ENCODE measurements at regions not wholly inside any gene's neighbourhood (a gene's known extent, or its start where the extent isn't known, plus 50 kb on each side); places are given as distances from the start of the nearest gene placed in this dataset.
A peak's percentile ranks its signal among the peaks of the same experiment; 100 is the strongest.

GRCh38 chr2:48249025-48249424, 65.5 kb upstream of the FOXN2 start:
- intact Hi-C loops (cut with micrococcal nuclease): no loop called here
- BruUV-seq (replicated peaks): no TSS peak
- Histone ChIP-seq H3K9me2 (ENCODE audit: insufficient read depth) (no peaks in the 10 kb centered on the region), H3K9me3 (ENCODE audit: control insufficient read depth in 1 of 2, insufficient read depth in 1 of 2, low read depth in 1 of 2, low read length in 2 of 2) (no peaks in the 10 kb centered on the region), H3K4me2 (ENCODE audit: low read length) (peak overlapping the region; percentile 67), H4K20me1 (ENCODE audit: insufficient read depth) (no peaks in the 10 kb centered on the region), H3K27me3 (ENCODE audit: insufficient read depth, low read length) (no peaks in the 10 kb centered on the region), H3K36me3 (ENCODE audit: control insufficient read depth in 1 of 2, insufficient read depth in 2 of 2, low read length in 2 of 2) (no peaks in the 10 kb centered on the region), H3K4me3 (replicated peaks in 1 of 2; ENCODE audit: low read depth in 1 of 2, low read length in 2 of 2) (no peak overlapping the region), H2AFZ (ENCODE audit: low read depth, low read length, poor library complexity, severe bottlenecking) (peak overlapping the region; percentile 34), H3K79me2 (ENCODE audit: insufficient read depth, low read length) (no peaks in the 10 kb centered on the region), H3K9ac (ENCODE audit: low read length) (no peak overlapping the region), H3K4me1 (ENCODE audit: control insufficient read depth in 1 of 2, insufficient read depth in 2 of 2, low read length in 2 of 2) (peaks cover 6 to 14% of the 10 kb centered on the region in 2 experiments), H3K27ac (ENCODE audit: low read depth, low read length) (no peak overlapping the region)
- ChIA-PET CTCF (no interaction called here), RAD21 (ENCODE audit: low non-redundant PET in 1 of 2, low total read pairs in 2 of 2, uncharacterized antibody in 2 of 2, unreplicated experiment in 2 of 2) (no interaction called here), POLR2A (no interaction called here)
- no peak for TF ChIP-seq REST (IDR thresholded peaks at IDR 0.05; ENCODE audit: low read depth)
- TF ChIP-seq SRF (IDR thresholded peaks at IDR 0.05; ENCODE audit: low read depth): no peak
- TF ChIP-seq FOSL1 (IDR thresholded peaks at IDR 0.05; ENCODE audit: low read depth): no peak
- TF ChIP-seq CTCF (IDR thresholded peaks at IDR 0.05 in 2 of 3, conservative IDR thresholded peaks at IDR 0.05 in 1 of 3; ENCODE audit: borderline replicate concordance in 1 of 3, insufficient read depth in 1 of 3, low read depth in 2 of 3, low read length in 2 of 3): no peak
- TF ChIP-seq, protein P1, sequence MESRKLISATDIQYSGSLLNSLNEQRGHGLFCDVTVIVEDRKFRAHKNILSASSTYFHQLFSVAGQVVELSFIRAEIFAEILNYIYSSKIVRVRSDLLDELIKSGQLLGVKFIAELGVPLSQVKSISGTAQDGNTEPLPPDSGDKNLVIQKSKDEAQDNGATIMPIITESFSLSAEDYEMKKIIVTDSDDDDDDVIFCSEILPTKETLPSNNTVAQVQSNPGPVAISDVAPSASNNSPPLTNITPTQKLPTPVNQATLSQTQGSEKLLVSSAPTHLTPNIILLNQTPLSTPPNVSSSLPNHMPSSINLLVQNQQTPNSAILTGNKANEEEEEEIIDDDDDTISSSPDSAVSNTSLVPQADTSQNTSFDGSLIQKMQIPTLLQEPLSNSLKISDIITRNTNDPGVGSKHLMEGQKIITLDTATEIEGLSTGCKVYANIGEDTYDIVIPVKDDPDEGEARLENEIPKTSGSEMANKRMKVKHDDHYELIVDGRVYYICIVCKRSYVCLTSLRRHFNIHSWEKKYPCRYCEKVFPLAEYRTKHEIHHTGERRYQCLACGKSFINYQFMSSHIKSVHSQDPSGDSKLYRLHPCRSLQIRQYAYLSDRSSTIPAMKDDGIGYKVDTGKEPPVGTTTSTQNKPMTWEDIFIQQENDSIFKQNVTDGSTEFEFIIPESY (IDR thresholded peaks at IDR 0.05; ENCODE audit: extremely low read depth, insufficient replicate concordance, low read length): no peak
- no peak for TF ChIP-seq RAD21 (IDR thresholded peaks at IDR 0.05; ENCODE audit: low read depth)
- no peak for TF ChIP-seq MAX (IDR thresholded peaks at IDR 0.05)
- no peak for TF ChIP-seq ELF1 (IDR thresholded peaks at IDR 0.05; ENCODE audit: borderline replicate concordance, low read depth)
- TF ChIP-seq POLR2AphosphoS5 (IDR thresholded peaks at IDR 0.05; ENCODE audit: low read depth, low read length): no peak
- TF ChIP-seq CEBPB (IDR thresholded peaks at IDR 0.05; ENCODE audit: low read depth): no peak
- TF ChIP-seq JUND (IDR thresholded peaks at IDR 0.05): no peak
- TF ChIP-seq CBX3 (IDR thresholded peaks at IDR 0.05; ENCODE audit: low read depth): no peak
- no peak for TF ChIP-seq POLR2A (IDR thresholded peaks at IDR 0.05; ENCODE audit: borderline replicate concordance, extremely low read depth, insufficient read depth, insufficient read length)
- no peak for TF ChIP-seq YY1 (IDR thresholded peaks at IDR 0.05; ENCODE audit: extremely low read depth, insufficient replicate concordance, low read depth, low read length)
- no peak for TF ChIP-seq EZH2 (IDR thresholded peaks at IDR 0.05)
- TF ChIP-seq SIN3A (IDR thresholded peaks at IDR 0.05; ENCODE audit: low read depth): no peak
- no peak for TF ChIP-seq EGR1 (IDR thresholded peaks at IDR 0.05; ENCODE audit: low read depth)
- DNase-seq (ENCODE audit: low read depth, low spot score) (no peak), ATAC-seq (no peak)
